Mammary epithelial cell (primary cell): ENCODE measurements at regions not wholly inside any gene's neighbourhood (a gene's known extent, or its start where the extent isn't known, plus 50 kb on each side); places are given as distances from the start of the nearest gene placed in this dataset.

Source experiments
- CTCF ChIP-seq, 2 donors: IDR thresholded peaks in 1 of 2; conservative IDR thresholded peaks in 1 of 2; 2 replicates each; pipeline ENCODE4 v1.5.1; 2011 to 2012; ENCODE audit warnings: inconsistent platforms in 2 of 2, low read length in 2 of 2, mild to moderate bottlenecking in 2 of 2, control low read depth in 1 of 2, low read depth in 1 of 2; ENCODE audit not compliant: insufficient read depth in 1 of 2; ENCODE audit errors: extremely low read depth in 1 of 2
- EZH2 ChIP-seq: IDR thresholded peaks from 2 replicates; pipeline ENCODE4 v1.6.1; 2012; ENCODE audit warnings: low read length, inconsistent platforms, borderline replicate concordance

GRCh38 chr1:218674280-218674773 is 329.2 kb downstream of the TGFB2 start:
- peak in 1 of 2 donors; percentile 25 for TF ChIP-seq CTCF (conservative IDR thresholded peaks at IDR 0.05 in 1 of 2, IDR thresholded peaks at IDR 0.05 in 1 of 2; ENCODE audit: extremely low read depth in 1 of 2, insufficient read depth in 1 of 2, low read depth in 1 of 2, low read length in 2 of 2)
- no peak for TF ChIP-seq EZH2
